SW 1271 (cell line): ENCODE measurements at regions not wholly inside any gene's neighbourhood (a gene's known extent, or its start where the extent isn't known, plus 50 kb on each side); places are given as distances from the start of the nearest gene placed in this dataset.
"Not testable (repeated sequence)": the region's sequence is repeated elsewhere in the genome, so short reads cannot be mapped to it uniquely, and the experiment has no call there.

Experiments
- DNase-seq, 2 experiments: peaks; one replicate each; lab custom pipeline; 2025; lab: John Stamatoyannopoulos, UW

DNA sequence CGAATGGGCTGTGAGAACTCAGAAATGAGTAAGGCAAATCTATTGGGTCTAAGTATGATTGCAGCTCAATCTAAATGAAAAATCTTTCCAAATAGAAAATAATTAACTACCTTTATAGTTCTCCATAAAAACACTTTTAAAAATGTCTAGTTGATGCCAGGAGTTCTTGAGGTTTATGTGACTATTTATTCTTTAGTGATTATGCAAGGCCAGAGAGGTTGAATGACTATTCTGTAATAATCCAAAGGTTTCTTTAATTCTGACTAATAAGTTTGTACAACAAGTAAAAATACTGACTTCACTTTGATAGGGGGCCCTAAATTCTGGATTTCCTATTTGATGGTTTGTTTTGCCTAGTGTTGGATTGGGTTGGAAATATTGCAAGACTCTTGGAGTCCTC, 461.2 kb downstream of the EPM2A start:
- no peak for DNase-seq

DNA sequence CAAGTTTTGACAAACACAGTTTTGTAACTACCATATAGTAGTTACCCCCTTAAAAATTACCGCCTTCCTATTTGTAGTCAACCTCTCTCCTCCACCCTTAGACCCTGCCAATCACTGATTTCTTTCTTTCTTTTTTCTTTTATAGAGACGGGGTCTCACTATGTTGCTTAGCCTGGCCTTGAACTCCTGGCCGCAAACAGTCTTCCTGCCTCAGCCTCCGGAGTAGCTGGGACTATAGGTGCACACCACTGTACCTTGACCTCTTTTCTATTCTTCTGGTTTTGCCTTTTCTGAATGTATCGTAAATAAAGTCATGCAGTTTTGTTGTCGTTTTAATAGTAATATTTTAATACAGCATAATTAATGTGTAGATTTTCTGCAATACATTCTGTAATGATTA, 460.3 kb downstream of the EPM2A start:
- no peak for DNase-seq

DNA sequence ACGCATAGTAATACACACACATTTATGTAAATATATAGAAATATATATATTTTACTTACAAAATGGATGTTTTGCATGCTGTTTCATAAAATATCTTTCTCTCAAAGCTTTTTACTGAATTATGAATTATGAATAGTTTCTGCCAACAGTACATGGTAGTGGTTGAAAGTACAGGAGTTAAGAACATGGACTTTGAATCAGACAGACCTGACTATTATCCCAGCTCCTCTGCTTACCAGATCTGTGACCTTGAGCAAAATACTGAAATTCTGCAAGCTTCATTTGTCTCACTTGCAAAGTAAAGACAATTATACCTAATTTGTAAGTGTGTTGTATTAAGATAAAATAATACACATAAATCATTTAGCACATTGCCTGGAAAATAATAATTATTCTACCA, 459.5 kb downstream of the EPM2A start:
- DNase-seq, result no peak

DNA sequence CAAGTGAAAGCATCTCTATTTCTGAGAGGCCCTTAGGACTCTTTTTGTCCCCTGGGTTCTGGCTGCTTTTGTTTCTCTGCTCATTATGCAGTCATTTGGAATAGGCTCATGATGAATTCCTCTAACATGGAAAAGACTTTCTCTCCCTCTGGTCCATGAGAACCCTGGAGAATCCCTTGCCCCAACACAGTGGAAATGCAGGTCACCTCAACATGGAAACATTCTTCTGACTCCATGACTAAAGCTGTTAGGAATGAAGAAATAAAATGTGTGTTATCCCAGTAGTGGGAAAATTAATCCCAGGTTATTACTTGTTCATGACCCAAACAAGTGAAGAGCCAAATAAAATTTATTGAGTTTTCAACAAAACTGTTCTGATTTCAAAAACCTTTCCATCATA, 458.6 kb downstream of the EPM2A start:
- no peak for DNase-seq

DNA sequence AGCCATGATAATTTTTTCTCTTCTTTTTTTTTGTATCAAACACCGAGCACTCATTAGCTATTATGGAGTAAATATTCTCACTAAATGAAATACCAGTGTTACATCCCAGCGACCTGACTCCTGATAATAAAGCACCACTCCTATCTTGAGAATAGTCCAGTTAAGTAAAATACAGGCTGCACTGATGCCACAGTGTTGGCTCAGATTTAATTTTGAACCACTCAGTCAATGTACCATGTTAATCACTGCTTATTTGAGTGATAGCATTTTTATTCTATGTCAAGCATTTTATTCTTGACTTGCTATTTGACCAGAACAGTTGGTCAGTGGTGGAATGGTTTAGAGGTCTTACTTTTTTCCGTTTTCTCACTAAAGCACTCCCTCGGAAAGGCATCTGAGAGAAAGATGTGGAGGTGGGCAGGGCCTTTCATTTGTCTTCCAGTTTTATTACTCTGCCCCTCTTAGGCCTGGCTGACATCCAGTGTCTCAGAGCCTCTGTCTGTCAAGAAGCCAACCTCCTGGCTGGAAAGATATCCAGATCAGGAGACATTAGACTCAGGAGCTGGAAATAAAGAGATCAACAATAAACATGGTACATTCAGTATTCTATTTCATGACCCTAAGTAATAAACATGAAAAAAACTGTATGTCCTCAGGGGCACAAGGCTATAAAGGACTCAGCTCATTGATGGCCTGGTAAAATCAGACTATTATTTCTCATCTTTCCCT, 457.8 kb downstream of the EPM2A start:
- DNase-seq, result no peak

DNA sequence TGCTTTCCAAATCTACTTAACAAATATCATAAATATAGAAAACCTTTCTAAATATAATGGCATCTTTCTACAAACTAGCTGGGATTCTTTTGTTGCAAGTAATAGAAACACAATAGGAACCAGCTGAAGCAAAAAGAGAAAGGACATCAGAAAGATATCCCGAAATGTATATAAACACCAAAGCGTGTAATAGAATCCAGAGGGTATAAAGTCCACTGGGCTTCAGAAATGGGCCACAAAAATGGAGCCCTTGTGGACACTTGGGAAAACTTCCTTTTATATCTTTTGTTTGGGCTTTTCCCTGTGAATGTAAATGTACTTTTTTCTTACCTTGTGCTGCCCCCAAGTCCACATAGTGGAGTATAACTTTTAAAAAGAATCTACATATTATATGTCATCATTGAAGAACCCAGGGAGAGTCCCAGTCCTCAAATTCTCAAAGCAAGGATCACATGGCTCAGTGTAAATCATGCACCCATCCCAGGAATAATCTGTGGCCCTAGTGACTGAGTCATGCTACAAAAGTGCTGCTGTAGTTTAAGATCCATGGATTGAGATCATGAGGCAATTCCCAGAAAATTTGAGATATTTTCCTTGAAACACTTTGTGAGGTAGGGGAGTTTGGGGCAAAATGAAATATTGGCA, 457.0 kb downstream of the EPM2A start:
- DNase-seq, result no peak

DNA sequence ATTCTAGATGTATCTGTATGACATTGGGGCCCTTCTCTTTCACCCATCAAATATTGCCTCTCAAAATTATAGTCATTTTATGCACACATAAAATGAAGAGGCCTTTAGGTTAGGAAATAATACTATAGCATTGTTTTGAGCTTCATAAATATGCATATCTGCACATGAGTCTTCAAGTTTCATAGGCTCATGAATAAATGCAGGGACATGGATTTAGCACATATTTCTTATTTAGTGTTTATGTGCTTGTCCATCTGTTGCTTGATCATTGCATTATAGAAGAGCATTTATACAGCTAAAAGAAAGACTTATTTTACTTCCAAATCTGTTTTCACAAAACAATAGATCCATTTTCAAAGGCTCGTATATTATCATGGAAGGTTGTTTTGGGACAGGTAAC, 455.8 kb downstream of the EPM2A start:
- no peak for DNase-seq

DNA sequence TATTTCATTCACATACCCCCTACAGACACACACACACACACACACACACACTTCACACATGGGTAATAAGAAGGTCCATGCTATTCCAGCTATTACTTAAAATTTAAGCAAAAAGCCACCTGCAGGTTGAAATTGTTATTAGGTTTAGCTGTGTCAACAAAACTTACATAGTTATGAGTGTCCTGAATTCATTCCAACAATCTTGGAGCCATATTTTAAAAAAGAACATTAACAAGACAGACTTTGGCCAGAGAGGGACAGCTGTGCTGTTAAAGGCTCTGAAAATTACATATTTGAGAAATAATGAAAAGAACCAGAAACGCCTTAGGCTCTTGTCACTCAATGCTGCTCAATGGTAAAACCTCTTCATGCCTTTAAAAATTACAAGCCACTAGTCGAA, 455.3 kb downstream of the EPM2A start:
- DNase-seq, result no peak

DNA sequence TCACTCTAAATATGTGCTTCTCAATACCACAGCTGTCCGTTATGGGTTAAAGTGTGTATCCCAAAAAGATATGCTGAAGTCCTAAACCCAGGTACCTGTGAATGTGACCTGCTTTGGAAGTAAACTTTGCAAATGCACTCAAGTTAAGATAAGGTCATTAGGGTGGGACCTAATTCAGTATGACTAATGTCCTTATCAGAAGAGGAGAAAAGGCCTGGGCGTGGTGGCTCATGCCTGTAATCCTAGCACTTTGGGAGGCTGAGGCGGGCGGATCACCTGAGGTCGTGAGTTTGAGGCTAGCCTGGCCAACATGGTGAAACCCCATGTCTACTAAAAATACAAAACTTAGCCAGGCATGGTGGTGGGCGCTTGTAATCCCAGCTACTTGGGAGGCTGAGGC, 452.1 kb downstream of the EPM2A start:
- not testable (repeated sequence) for DNase-seq

DNA sequence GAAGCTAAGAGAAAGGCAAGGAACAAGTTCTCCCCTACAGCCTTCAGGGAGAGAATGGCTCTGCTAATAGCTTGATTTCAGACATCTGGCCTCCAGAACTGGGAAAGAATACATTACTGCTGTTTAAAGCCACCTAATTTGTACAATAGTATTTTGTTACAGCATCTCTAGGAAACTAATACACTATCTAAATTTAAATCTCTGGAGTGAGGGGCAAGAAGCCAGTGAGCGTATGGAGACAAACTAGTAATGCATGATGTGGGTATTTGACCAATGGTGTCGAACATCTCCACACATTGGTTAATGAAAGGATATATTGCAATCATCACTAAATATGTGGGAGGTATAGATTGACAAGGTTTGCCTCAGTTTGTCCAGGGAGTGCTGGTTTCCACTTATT, 451.5 kb downstream of the EPM2A start:
- DNase-seq, result no peak

DNA sequence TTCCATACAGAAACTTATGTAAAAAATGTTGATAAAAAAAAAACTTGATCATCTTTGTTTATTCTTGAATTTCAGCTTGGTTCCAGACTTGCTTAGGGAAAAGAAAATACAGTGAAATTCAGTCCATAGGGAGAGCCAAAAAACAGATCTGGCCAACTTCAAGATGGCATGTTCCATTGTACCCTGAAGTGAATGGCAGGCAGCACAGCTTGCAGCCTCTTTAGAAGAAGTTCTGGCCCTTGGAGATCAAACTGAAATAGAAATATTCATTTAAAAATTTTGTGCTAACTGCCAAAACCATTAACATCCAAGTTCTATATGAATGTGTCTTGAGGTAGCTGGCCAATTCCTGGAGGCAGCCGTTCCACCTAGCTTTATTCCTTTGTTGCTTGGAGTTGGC, 448.4 kb downstream of the EPM2A start:
- no peak for DNase-seq

DNA sequence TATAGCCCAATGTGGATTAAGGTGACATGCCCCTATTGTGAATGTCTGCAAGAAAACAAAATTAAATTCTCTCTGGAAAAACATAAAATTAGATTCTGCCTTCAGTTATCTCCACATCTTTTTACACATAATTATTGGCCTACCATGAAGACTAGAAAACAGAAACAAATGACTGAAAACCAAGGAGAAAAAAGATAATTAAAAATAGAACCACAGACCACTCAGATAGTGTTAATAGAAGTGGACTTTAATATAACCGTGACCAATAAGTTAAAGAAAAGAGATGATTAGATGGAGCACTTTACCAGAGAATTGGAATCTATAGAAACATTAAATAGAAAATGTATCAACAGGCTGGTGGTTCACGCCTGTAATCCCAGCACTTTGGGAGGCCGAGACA, 445.7 kb downstream of the EPM2A start:
- DNase-seq, result no peak

DNA sequence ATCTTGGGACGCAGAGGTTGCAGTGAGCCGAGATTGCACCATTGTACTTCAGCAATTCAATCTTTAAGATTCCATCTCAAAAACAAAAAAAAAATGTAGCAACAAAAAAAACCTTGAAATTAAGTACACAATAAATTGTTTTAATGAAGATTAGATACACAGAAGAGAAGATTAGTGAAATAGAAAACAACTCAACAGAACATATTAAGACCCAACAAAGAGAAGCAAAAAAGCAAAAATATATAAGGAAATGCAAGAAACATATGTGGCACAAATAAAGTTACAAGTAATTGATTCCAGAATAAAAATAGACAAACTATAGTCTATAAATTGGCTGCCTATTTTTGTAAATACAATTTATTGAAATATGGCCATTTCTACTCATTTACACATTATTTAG, 445.2 kb downstream of the EPM2A start:
- no peak for DNase-seq

DNA sequence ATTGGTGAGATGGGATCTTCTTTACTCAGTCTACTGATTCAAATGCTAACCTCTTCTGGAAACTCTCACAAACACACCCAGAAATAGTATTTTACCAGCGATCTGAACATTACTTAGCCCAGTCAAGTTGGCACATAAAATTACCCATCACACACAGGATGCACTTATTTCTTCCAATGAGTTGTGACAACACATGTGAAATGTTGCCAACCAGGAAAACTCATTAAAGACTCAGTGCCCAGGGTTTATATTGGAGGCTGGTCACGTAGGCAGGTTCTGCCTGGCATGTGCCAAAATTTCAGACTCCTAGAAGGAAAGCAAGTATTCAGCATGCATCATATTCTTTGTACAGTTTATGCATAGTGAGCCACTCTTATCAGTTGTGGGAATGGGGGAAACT, 443.3 kb downstream of the EPM2A start:
- DNase-seq, result no peak

DNA sequence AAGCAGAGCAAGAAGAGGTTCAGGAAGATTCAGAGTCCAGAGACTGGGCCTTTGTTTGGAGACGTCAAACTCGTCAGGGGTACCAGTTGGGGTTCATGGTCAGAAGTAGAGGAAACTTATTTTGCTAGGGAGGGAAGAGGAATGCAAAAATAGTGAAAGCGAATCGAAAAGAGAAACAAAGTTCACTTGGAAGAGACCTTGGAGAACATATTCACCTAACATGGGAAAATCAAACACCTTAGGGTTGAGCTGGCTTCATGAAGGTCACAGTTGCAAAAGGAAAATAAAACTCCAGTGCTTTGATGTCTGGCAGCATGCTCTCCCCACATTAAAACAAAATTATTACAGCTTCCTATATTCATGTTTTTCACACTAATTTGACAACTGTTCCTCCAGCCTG, 440.4 kb downstream of the EPM2A start:
- DNase-seq, result no peak

DNA sequence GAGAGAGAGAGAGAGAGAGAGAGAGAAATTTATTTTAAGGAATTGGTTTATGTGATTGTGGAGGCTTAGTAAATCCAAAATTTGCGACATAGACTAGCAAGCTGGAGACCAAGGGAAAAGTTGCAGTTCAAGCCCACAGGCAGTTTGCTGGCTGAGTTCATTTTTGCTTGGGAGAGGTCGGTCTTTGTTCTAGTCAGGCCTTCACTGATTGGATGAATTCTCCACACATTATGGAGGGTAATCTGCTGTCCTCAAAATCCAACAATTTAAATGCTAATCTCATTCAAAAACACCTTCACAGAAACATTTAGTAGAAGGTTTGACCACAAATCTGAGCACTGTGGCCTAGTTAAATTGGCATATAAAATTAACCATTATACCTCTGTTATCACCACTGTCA, 439.6 kb downstream of the EPM2A start:
- no peak for DNase-seq

DNA sequence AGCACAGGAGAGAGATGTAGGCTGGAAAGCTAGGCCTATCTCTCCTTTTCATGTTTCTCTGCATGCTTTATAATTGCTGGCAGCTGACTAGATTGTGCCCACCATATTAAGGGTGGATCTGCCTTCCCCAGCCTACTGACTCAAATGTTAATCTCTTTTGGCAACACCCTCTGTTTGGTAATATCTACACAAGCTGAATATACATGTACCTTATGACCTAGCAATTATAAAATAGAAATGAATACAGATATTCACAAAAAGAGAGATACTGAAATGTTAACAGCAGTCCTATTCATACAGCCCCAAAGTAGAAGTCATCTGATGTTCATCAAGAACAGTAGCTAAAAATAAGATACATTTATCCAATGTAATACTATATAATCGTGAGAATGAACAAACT, 429.6 kb downstream of the EPM2A start:
- DNase-seq, result no peak

DNA sequence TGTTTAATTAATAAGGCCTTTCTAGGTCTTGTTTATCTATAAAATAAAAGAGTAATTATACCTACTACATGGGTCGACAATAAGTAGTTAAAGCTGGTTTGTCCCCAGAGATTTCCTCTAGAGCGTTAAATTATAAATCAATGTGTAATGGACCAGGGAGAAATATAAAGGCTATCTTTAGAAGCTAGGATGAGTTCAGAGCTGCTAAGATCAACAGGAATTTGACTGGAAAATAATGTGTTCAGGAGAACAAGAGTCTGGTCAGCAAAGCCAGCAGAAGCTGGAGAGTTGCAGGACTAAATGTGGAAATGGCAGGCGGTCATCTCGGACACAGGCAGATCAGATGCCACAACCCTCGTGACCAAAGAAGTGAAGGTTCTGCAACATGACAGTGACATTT, 428.8 kb downstream of the EPM2A start:
- DNase-seq, result no peak

DNA sequence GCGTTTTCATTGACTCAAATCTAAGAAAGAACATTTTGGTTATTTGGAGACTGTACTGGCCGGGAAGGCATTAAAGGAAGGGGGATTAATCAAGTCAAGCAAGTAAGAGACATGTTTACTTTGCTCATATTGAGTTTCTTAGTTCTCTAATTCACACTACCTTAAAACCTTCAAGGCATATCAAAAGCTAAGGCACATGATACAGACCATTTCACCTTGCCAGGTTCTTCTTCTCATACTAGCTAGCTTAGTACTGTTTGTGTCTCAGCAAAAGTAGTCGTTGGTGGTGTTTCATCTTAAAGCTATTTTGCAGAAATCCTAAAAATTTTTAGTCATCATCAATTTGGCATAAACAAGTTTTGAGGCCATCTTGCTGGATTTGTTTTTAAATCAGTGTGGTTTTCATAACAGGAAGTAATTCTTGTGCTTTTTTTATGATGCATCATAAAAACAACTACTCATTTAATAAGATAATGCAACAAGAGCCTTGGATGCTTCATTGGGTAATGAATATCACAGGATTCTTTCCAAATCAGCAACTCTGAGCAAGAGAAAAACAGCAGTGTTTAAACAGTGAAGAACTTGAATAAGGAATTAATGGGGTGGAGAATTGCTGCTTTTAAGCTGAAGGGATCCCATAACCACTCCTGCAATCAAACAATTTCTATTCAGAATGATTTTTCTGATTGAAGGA, 425.3 kb downstream of the EPM2A start:
- no peak for DNase-seq

DNA sequence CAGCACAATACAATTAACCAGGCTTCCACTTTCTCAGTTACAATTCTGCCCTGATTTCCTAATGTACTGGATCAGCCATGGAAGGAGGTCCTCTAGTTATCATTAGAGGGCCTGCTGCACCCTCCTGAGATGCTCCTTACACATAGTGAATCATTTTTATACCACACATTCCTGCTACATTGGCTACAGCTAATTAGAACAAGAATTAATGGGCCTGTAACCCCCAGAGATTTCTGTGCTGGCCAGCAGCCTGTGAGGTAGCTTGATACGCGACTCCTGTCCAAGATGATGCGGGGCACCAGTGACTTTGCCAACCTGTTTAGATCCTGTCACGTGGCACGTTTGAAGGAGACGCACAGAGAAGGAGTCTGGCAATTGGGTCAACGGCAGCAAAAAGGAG, 422.8 kb downstream of the EPM2A start:
- no peak for DNase-seq

DNA sequence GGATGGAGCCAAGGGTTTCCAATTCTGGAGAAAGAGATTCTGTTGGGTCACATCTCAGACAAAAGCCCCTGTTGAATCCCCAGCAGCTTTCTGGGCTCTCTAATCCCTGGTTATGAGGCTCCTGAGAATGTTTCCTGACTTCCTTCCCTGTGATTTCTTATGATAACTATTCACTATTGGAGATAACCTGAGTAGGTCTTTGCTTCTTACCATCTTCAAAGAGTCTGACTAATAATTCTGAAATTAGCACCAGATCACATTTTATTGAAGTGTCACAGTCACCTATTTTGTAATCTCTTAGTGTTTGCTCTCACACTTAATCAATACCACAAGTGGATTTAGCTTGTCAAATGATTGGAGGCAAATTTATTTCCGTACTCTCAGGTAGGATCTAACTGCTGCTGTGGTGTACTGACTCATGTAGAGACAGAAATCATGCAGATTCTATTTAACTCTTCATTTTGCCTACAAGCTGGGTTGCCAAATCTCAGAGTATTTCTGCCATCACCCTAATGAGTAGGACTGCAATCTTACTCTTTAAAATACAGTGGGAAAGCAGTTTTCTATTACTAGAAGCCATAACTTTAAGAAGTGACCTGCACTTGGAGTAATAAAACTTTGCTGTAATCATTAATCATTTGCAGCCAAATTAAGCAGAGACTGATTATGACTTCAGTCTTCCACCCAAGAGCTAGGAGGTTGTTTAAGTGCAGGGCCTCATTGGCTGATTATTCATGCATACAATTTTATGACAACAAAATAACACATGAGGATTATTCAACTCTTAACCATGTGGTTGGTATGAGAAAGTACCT, 422.1 kb downstream of the EPM2A start:
- DNase-seq, result no peak

DNA sequence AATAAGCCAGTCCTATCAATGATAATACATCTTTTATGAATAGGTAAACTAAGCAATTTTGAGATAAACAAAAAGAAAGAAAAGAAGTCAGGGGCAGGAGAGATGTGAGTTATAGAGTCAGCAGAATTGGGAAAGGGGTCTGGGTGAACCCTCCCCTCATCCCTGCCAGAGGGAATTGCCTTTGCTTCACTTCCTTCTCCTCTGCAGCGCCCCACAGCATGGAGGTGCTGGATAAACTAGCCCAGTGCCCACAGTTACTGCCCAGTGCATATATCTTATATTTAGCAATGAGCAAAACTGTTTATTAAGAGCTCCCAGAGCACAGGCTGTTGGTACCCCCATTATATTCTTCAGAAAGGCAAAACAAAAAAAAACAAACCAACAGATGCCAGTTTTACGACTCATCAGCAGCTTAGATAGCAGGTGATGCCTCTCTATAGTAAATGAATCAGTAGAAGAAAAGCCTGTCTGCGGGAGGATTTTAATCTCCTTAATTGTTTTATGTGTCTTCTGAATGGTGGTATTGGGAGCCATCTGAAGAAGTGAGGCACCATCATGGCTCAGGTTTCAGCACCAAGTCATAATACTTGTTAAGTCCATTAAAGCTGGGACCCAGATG, 419.2 kb downstream of the EPM2A start:
- no peak for DNase-seq
